Astrocyte of the spinal cord (primary cell): ENCODE measurements at regions not wholly inside any gene's neighbourhood (a gene's known extent, or its start where the extent isn't known, plus 50 kb on each side); places are given as distances from the start of the nearest gene placed in this dataset.

Experiments used
- DNase-seq: peaks from one replicate; pipeline ENCODE4 v3.0.0; 2011; ENCODE audit warnings: low read depth, low spot score
- H3K4me3 ChIP-seq: 2 replicates; pipeline ENCODE4 v1.5.1; 2011; ENCODE audit warnings: low read depth, mild to moderate bottlenecking, low read length, moderate library complexity
- in situ Hi-C: cut with HindIII; loops from 2 replicates; pipeline ENCODE4 v1.10.0; 2017; ENCODE audit warnings: low sequenced_read_pairs
- TF ChIP-seq, protein P1 (sequence below): IDR thresholded peaks from 2 replicates; pipeline ENCODE4 v1.5.1; 2012; ENCODE audit warnings: low read depth, mild to moderate bottlenecking, low read length, inconsistent platforms

DNA sequence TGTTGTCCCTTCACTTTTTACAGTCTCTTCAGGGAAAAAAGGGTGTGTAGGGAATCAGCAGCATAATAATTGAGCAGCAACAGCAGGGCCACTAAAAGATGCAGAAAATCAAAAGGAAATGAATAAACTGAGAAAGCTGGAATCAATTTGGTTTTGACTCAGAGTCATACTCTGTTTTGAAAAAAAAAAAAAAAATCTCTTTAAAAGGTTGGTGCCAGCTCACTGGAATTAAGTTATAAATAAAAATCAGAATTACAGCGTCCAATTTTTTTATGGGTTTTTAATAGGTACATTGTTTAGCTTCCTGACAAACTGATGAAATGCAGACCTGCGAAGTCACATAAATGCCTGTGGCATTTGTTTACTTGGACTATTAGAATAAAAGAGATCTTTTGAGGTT lies 231.9 kb downstream of the COG6 start:
- in situ Hi-C loops = no loop called here
- no peak for DNase-seq
- H3K4me3 ChIP-seq = no peak overlapping the region
- TF ChIP-seq, protein P1, sequence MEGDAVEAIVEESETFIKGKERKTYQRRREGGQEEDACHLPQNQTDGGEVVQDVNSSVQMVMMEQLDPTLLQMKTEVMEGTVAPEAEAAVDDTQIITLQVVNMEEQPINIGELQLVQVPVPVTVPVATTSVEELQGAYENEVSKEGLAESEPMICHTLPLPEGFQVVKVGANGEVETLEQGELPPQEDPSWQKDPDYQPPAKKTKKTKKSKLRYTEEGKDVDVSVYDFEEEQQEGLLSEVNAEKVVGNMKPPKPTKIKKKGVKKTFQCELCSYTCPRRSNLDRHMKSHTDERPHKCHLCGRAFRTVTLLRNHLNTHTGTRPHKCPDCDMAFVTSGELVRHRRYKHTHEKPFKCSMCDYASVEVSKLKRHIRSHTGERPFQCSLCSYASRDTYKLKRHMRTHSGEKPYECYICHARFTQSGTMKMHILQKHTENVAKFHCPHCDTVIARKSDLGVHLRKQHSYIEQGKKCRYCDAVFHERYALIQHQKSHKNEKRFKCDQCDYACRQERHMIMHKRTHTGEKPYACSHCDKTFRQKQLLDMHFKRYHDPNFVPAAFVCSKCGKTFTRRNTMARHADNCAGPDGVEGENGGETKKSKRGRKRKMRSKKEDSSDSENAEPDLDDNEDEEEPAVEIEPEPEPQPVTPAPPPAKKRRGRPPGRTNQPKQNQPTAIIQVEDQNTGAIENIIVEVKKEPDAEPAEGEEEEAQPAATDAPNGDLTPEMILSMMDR = no peak

DNA sequence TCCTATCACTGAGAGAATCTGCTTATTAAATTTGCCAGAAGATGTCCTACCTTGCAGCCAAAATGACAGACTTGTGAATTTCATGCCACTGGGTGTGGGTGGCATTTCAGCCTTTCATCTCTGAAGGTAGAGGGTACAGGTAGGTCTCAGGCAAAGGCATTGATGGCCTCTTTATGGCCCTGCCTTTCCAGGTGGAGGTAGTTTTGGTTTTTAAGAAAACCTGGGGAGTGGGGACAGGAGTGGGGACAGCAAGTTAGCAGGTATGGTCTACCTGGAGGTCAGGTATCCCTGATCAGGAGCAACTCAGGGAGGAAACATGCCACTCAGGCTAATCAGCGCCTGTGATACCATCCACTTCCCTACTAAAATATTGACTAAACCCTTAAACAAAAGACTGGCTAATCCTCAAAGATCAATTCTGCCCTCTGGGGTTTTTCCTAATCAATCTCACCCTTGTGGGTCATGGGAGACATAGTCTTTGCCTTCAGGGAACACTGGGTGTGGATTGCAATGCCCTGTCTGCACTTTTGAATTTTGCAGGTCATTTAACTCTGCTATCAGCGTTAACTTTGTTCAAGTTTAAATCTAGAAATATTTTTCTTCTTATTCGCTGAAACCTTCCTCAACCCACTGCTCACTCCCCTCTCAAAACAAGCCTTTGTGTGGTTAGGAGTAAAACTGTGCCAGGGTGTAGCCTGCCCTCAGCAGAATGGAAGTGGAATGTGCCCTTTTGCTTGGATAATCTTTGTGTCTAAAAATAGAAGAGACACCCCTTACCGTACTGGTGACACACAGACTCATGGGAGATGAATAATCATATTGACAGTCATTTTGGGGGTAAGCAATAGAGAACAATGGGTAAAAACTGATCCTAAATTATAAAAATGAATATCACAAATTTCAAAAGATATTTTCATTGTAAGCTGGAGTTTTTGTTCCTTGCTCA lies 233.7 kb downstream of the COG6 start:
- TF ChIP-seq, protein P1 = no peak
- no peak for DNase-seq
- no peak overlapping the region for H3K4me3 ChIP-seq
- in situ Hi-C loops = no loop called here

DNA sequence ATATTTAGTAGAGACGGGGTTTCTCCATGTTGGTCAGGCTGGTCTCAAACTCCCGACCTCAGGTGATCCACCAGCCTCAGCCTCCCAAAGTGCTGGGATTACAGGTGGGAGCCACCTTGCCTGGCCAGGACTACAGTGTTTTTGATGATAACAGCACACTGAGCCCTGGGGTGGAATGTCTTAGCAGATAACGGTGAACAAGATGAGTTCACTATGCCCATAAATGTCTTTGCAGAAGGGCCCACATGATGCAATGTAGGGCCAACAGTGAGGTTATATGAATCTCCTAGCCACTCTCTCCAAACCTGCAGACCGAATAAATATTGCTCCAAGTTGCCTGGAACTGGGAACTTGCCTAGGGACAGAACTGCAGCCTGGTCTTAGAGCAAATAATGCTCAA lies 235.1 kb downstream of the COG6 start:
- in situ Hi-C loops = no loop called here
- no peak overlapping the region for H3K4me3 ChIP-seq
- no peak for DNase-seq
- TF ChIP-seq, protein P1 = no peak

DNA sequence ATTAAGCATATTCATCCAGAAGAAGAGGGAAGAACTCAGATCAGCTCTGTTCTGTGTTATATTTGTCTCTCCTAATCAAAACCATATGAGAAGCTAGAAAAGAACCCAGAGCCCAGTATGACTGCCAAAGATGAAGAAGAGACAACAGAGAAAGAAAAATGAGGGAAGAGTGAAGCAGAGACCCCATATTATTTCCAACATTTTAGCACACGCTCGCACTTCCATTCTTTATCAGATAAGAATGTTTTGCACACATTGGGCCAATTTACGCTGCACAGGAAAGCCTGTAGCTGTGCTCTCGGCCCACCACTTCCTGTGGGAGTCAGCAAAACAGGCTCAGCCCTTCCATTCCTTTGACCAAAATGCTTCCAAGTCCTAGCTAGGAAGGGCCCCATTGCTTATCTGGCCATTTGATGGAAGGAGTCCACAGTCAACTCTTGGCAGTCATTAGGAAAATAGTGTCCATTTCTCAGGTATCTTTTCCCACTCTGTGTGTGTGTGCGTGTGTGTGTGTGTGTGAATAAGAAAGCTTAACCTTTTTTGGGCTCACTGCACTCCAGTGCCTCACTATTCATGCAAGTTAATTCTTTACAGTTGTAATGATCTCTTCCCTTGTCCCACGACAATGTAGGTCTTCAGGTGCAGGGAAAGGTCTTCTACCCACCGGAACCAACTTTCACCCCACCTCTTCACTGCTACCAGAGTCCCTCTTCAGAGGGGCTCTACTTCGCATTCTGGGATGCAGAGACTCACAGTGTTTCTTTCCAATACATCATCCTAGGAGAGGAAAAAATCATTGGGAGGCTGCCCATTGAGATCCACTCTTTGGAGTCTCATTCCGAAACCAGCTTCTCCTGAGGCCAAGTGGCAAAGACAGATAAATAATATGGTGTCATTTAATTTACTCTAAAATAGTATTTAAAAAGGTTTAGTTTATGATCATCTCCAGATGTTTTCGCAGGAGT lies 237.5 kb downstream of the COG6 start:
- TF ChIP-seq, protein P1 = no peak
- in situ Hi-C loops = no loop called here
- DNase-seq = peak; percentile 13
- H3K4me3 ChIP-seq = no peak overlapping the region

DNA sequence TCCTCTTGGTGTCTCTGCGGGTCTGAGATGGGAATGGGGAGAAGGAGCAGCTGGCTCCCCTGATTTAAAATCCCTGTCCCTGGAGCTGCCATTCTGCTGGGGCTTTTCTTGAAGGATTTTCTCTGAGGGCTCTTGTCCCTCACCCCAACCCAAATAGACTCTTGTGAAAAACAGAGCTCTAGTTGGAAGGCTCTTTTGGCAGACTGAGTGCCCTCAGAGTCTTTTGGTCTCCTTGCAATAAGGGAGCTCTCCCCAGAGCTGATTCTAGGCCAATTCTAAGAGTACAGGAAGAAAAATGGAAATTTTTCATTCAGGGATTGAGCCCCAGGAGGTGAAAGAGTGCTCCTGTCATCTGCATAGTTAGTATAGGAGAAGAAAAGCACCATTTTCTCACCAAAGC lies 238.3 kb downstream of the COG6 start:
- no peak for DNase-seq
- TF ChIP-seq, protein P1 = no peak
- in situ Hi-C loops = no loop called here
- H3K4me3 ChIP-seq = no peak overlapping the region

DNA sequence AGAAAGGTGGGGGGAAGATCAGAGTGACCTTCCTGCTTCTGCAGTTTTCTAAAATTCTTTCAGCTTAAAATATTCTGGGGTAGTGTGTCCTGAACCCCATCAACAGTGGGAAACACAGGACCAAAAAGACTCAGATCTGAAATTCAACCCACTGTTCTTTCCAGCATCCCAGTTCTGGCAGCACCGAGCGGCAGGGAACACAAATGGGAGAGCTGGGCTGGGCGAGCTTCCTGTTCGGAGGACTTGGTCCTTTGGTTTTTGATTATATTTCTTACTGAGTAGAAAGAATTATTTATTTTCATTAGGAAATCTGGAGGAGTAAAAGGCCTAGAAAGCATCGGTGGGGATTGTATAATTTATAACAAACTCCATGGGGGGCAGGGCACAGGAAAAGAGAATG lies 239.1 kb downstream of the COG6 start:
- TF ChIP-seq, protein P1 = no peak
- H3K4me3 ChIP-seq = no peak overlapping the region
- DNase-seq = peak; percentile 22
- in situ Hi-C loops = no loop called here
